ENCODE measurements at regions not wholly inside any gene's neighbourhood (a gene's known extent, or its start where the extent isn't known, plus 50 kb on each side); places are given as distances from the start of the nearest gene placed in this dataset.

- H3K27me3 Mint-ChIP-seq = peaks cover 14% of the 10 kb centered on the region
- H3K4me3 Mint-ChIP-seq = no peak overlapping the region
- peaks cover 6% of the 10 kb centered on the region for H3K9me3 Mint-ChIP-seq
- no peaks in the 10 kb centered on the region for H3K4me1 Mint-ChIP-seq (ENCODE audit: low read depth)
- H3K36me3 Mint-ChIP-seq (ENCODE audit: low read depth) = no peaks in the 10 kb centered on the region
- no peak overlapping the region for H3K27ac Mint-ChIP-seq
Observed at GRCh38 chr3:34176723-34177122, 378.3 kb downstream of the PDCD6IP start.

- Mint-ChIP-seq H3K36me3 (ENCODE audit: low read depth) (no peaks in the 10 kb centered on the region), H3K27ac (no peak overlapping the region), H3K9me3 (peaks cover 6% of the 10 kb centered on the region), H3K27me3 (peaks cover 14% of the 10 kb centered on the region), H3K4me3 (no peak overlapping the region), H3K4me1 (ENCODE audit: low read depth) (no peaks in the 10 kb centered on the region)
Observed at GRCh38 chr3:34178415-34178814, 380.0 kb downstream of the PDCD6IP start.

- H3K4me1 Mint-ChIP-seq (ENCODE audit: low read depth) = peaks cover under 1% of the 10 kb centered on the region
- H3K4me3 Mint-ChIP-seq = no peak overlapping the region
- no peaks in the 10 kb centered on the region for H3K36me3 Mint-ChIP-seq (ENCODE audit: low read depth)
- peaks cover 6% of the 10 kb centered on the region for H3K9me3 Mint-ChIP-seq
- H3K27ac Mint-ChIP-seq = no peak overlapping the region
- peaks cover 19% of the 10 kb centered on the region for H3K27me3 Mint-ChIP-seq
Observed at GRCh38 chr3:34179716-34180115, 381.3 kb downstream of the PDCD6IP start.

GRCh38 chr3:34180532-34180931, 382.1 kb downstream of the PDCD6IP start:
- Mint-ChIP-seq H3K27ac (no peak overlapping the region), H3K4me1 (ENCODE audit: low read depth) (peaks cover 7% of the 10 kb centered on the region), H3K4me3 (no peak overlapping the region), H3K36me3 (ENCODE audit: low read depth) (no peaks in the 10 kb centered on the region), H3K27me3 (peaks cover 19% of the 10 kb centered on the region), H3K9me3 (peaks cover 6% of the 10 kb centered on the region)

DNA sequence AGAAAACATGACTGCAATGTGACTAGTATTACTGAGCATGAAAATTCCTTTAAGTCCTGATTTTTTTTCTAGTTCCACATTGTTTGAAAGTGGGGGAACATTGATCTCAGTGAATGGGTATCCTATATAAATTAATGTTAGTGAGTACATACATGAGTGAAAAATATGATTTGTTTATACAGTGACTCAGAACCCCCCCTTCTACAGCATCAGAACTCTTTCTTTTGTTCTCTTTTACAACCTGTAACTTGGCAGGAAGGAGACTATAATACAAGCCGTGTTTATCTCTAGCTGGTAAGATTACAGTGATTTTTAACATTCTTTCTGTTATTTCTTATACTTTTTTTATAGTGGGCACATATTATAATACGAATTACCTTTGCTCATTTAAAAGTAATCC, 384.7 kb downstream of the PDCD6IP start:
- H3K4me1 Mint-ChIP-seq (ENCODE audit: low read depth) = peaks cover 7% of the 10 kb centered on the region
- H3K36me3 Mint-ChIP-seq (ENCODE audit: low read depth) = no peaks in the 10 kb centered on the region
- no peak overlapping the region for H3K27ac Mint-ChIP-seq
- H3K27me3 Mint-ChIP-seq = peaks cover 13% of the 10 kb centered on the region
- H3K4me3 Mint-ChIP-seq = no peak overlapping the region
- peaks cover 6% of the 10 kb centered on the region for H3K9me3 Mint-ChIP-seq

DNA sequence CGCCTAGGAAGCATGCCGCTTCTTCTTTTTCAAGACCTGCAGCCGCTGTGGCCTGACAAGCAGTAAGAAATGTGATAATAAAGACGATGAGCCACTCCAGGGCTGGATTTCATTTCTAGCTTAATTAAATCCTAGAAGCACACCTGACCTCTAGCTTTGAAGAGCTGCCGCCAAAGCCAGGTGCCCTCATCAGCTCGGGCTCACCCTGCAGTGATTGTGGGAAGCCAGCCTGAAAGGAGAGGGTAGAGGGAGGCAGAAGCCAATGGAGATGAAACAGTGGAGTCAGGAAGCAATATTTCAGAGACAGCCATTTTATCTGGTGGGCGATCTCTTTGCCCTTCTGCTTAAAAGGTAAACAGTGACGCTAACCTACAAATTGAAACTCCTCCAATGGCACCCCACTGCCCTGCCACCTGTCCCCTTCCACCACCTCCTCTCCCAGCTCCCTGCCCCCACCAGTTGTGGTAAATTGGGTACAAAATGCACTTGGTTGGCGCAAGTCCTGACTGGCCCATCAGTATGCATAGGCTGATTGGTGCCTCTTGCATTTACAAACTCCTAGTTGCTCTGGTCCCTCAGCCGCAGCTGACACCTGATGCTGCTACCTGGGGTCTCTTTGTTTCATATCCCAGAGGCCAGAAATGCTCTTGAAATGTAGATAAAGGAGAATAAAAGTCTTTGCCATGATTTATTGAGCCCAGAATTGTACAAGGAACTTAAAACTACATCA, 385.3 kb downstream of the PDCD6IP start:
- H3K27me3 Mint-ChIP-seq = peaks cover 7% of the 10 kb centered on the region
- H3K9me3 Mint-ChIP-seq = no peaks in the 10 kb centered on the region
- H3K4me3 Mint-ChIP-seq = no peak overlapping the region
- peaks cover 7% of the 10 kb centered on the region for H3K4me1 Mint-ChIP-seq (ENCODE audit: low read depth)
- no peaks in the 10 kb centered on the region for H3K36me3 Mint-ChIP-seq (ENCODE audit: low read depth)
- H3K27ac Mint-ChIP-seq = no peak overlapping the region

GRCh38 chr3:34185301-34185700, 386.9 kb downstream of the PDCD6IP start:
- Mint-ChIP-seq H3K4me1 (ENCODE audit: low read depth) (peaks cover 7% of the 10 kb centered on the region), H3K9me3 (no peaks in the 10 kb centered on the region), H3K27ac (no peak overlapping the region), H3K36me3 (ENCODE audit: low read depth) (no peaks in the 10 kb centered on the region), H3K4me3 (no peak overlapping the region), H3K27me3 (peaks cover 10% of the 10 kb centered on the region)

- Mint-ChIP-seq H3K4me3 (no peak overlapping the region), H3K36me3 (ENCODE audit: low read depth) (no peaks in the 10 kb centered on the region), H3K27ac (no peak overlapping the region), H3K9me3 (no peaks in the 10 kb centered on the region), H3K4me1 (ENCODE audit: low read depth) (peaks cover 7% of the 10 kb centered on the region), H3K27me3 (peaks cover 7% of the 10 kb centered on the region)
Observed at GRCh38 chr3:34189133-34189532, 390.7 kb downstream of the PDCD6IP start.

GRCh38 chr3:34196914-34197313, 398.5 kb downstream of the PDCD6IP start:
- no peaks in the 10 kb centered on the region for H3K36me3 Mint-ChIP-seq (ENCODE audit: low read depth)
- H3K4me1 Mint-ChIP-seq (ENCODE audit: low read depth) = peaks cover 15% of the 10 kb centered on the region
- H3K4me3 Mint-ChIP-seq = no peak overlapping the region
- no peaks in the 10 kb centered on the region for H3K9me3 Mint-ChIP-seq
- no peak overlapping the region for H3K27ac Mint-ChIP-seq
- no peaks in the 10 kb centered on the region for H3K27me3 Mint-ChIP-seq

DNA sequence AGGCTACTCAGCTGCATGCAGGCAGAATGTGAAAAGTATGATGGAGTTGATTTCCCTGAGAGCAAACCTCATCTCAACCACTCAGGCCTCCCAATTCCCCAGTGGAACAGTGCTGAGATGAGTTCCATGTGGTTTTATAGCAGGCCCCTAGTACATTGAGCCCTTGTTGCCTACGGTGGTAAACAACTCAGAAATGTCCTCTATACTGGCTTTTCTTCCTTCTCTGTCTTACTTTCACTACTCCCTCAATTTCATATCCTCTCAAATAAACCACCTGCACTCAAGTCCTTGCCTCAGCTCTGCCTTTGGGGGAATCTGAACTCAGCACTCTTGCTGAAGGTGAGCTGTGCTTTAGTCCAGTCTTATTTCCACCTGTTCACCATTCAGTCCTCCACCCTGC, 399.9 kb downstream of the PDCD6IP start:
- no peaks in the 10 kb centered on the region for H3K27me3 Mint-ChIP-seq
- no peak overlapping the region for H3K4me3 Mint-ChIP-seq
- H3K36me3 Mint-ChIP-seq (ENCODE audit: low read depth) = no peaks in the 10 kb centered on the region
- H3K9me3 Mint-ChIP-seq = no peaks in the 10 kb centered on the region
- H3K4me1 Mint-ChIP-seq (ENCODE audit: low read depth) = peaks cover 15% of the 10 kb centered on the region
- H3K27ac Mint-ChIP-seq = no peak overlapping the region

DNA sequence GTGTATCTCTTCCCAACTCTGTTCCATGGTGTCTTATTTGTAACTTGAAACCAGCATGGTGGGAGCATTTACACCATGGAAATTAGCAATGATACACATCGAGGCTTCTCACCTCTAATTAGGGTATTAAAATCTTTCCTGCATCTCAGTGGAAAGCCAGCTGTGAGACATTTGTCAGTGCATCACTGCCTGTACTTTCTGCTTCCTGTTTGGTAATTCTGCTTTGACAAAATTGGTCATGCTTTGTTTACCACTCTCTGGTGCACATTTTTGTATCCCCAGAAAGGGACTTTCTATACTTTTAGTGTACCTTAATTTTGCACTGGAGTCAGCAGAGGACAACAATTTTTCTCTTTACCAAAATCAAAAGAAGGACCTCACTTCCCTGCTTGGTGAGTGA, 402.1 kb downstream of the PDCD6IP start:
- Mint-ChIP-seq H3K36me3 (ENCODE audit: low read depth) (no peaks in the 10 kb centered on the region), H3K27me3 (no peaks in the 10 kb centered on the region), H3K27ac (no peak overlapping the region), H3K9me3 (no peaks in the 10 kb centered on the region), H3K4me3 (no peak overlapping the region), H3K4me1 (ENCODE audit: low read depth) (peaks cover 15% of the 10 kb centered on the region)

- H3K4me1 Mint-ChIP-seq (ENCODE audit: low read depth) = peaks cover 14% of the 10 kb centered on the region
- H3K27me3 Mint-ChIP-seq = no peaks in the 10 kb centered on the region
- no peak overlapping the region for H3K27ac Mint-ChIP-seq
- H3K4me3 Mint-ChIP-seq = no peak overlapping the region
- H3K36me3 Mint-ChIP-seq (ENCODE audit: low read depth) = no peaks in the 10 kb centered on the region
- no peaks in the 10 kb centered on the region for H3K9me3 Mint-ChIP-seq
Observed at GRCh38 chr3:34202975-34203374, 404.5 kb downstream of the PDCD6IP start.

DNA sequence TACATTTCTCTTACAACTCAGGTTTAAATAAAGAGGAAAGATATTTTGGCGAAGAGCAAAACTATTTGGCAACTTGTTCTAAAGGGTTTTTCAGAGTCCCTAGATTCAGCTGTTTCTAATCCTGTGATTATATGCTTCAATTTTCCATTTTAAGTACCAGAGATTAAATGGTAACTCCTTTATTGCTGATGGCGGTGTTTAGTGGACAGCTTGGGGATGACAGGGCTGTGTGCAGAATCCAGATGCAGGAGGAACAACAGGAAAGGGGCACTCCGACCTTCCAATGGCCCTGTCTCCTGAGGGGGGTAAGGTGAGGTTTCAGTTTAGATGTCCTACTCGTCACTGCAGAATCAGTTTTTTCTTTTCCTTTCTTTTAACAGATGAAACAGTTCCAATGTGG, 405.0 kb downstream of the PDCD6IP start:
- Mint-ChIP-seq H3K4me3 (no peak overlapping the region), H3K27ac (no peak overlapping the region), H3K4me1 (ENCODE audit: low read depth) (peaks cover 10% of the 10 kb centered on the region), H3K36me3 (ENCODE audit: low read depth) (no peaks in the 10 kb centered on the region), H3K27me3 (no peaks in the 10 kb centered on the region), H3K9me3 (no peaks in the 10 kb centered on the region)

GRCh38 chr3:34207002-34207401, 408.6 kb downstream of the PDCD6IP start:
- Mint-ChIP-seq H3K27me3 (no peaks in the 10 kb centered on the region), H3K4me1 (ENCODE audit: low read depth) (no peaks in the 10 kb centered on the region), H3K9me3 (no peaks in the 10 kb centered on the region), H3K36me3 (ENCODE audit: low read depth) (no peaks in the 10 kb centered on the region), H3K4me3 (no peak overlapping the region), H3K27ac (no peak overlapping the region)

- no peak overlapping the region for H3K4me3 Mint-ChIP-seq
- H3K4me1 Mint-ChIP-seq (ENCODE audit: low read depth) = peaks cover 5% of the 10 kb centered on the region
- H3K36me3 Mint-ChIP-seq (ENCODE audit: low read depth) = no peaks in the 10 kb centered on the region
- no peaks in the 10 kb centered on the region for H3K27me3 Mint-ChIP-seq
- no peaks in the 10 kb centered on the region for H3K9me3 Mint-ChIP-seq
- no peak overlapping the region for H3K27ac Mint-ChIP-seq
Observed at GRCh38 chr3:34207806-34208205, 409.4 kb downstream of the PDCD6IP start.

GRCh38 chr3:34212175-34212574, 413.7 kb downstream of the PDCD6IP start:
- Mint-ChIP-seq H3K9me3 (no peaks in the 10 kb centered on the region), H3K4me1 (ENCODE audit: low read depth) (peaks cover 5% of the 10 kb centered on the region), H3K4me3 (no peak overlapping the region), H3K27me3 (no peaks in the 10 kb centered on the region), H3K27ac (no peak overlapping the region), H3K36me3 (ENCODE audit: low read depth) (no peaks in the 10 kb centered on the region)

Data from stimulated activated naive CD8-positive, alpha-beta T cell treated with anti-CD3 and anti-CD28 coated beads, Interleukin-15, Interleukin-2, amounts not matched to agents 100 ng/mL and 50 ng/mL, for 24 hours (primary cell).